ENCODE measurements at regions not wholly inside any gene's neighbourhood (a gene's known extent, or its start where the extent isn't known, plus 50 kb on each side); places are given as distances from the start of the nearest gene placed in this dataset.

DNA sequence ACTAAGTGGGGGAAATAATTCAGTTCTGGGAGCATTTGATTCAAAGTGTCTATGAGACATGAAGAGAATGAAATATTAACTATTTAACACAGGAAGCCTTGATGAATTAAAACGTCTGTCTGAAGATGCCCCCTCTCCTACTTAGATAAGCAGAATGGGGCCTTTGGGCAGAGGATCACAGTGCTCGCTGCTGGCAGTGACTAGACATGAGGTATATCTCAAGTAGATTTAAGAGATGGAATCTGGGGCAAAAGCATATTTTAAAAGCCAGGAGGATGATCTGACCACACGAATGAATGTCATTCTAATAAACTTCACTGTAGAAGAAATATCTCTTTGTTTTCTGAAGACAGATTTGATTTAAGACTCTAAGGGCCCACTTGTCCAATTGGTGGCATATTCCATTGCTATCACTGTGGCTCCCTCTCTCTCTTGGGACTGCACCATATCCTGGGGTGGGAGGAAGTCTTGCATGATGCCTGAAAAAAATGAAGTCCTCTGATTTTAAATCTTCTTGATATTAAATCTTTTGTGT is 254.0 kb downstream of the MAN2A1 start:
- TF ChIP-seq POLR2A (IDR thresholded peaks at IDR 0.05) (no peak), CTCF (IDR thresholded peaks at IDR 0.05) (no peak)
